Activated CD8-positive, alpha-beta memory T cell treated with anti-CD3 and anti-CD28 coated beads, Interleukin-2, amount 50 U/mL, for 4 hours (primary cell): ENCODE measurements at regions not wholly inside any gene's neighbourhood (a gene's known extent, or its start where the extent isn't known, plus 50 kb on each side); places are given as distances from the start of the nearest gene placed in this dataset.
"Not testable (repeated sequence)": the region's sequence is repeated elsewhere in the genome, so short reads cannot be mapped to it uniquely, and the experiment has no call there.

ENCODE experiments used
- DNase-seq: peaks from one replicate; pipeline ENCODE4 v3.0.0-alpha.2; 2020

- DNase-seq: no peak
Measured at GRCh38 chr3:8020047-8020841, 481.4 kb upstream of the LMCD1 start.

GRCh38 chr3:8027954-8028353, 473.7 kb upstream of the LMCD1 start:
- DNase-seq: no peak

GRCh38 chr3:8050283-8050682, 451.3 kb upstream of the LMCD1 start:
- no peak for DNase-seq

- no peak for DNase-seq
Measured at GRCh38 chr3:8052659-8053058, 449.0 kb upstream of the LMCD1 start.

GRCh38 chr3:8068135-8068534, 433.5 kb upstream of the LMCD1 start:
- not testable (repeated sequence) for DNase-seq

- DNase-seq: no peak
Measured at GRCh38 chr3:8069471-8069870, 432.2 kb upstream of the LMCD1 start.

GRCh38 chr3:8070011-8070410, 431.6 kb upstream of the LMCD1 start:
- DNase-seq: no peak

GRCh38 chr3:8074740-8075139, 426.9 kb upstream of the LMCD1 start:
- not testable (repeated sequence) for DNase-seq

GRCh38 chr3:8077126-8077525, 424.5 kb upstream of the LMCD1 start:
- DNase-seq: no peak

GRCh38 chr3:8080464-8080863, 421.2 kb upstream of the LMCD1 start:
- no peak for DNase-seq

GRCh38 chr3:8085498-8085897, 416.1 kb upstream of the LMCD1 start:
- DNase-seq: no peak

- DNase-seq: no peak
Measured at GRCh38 chr3:8087951-8088350, 413.7 kb upstream of the LMCD1 start.

- DNase-seq: no peak
Measured at GRCh38 chr3:8094415-8094814, 407.2 kb upstream of the LMCD1 start.

GRCh38 chr3:8095724-8096123, 405.9 kb upstream of the LMCD1 start:
- no peak for DNase-seq

GRCh38 chr3:8097690-8098089, 403.9 kb upstream of the LMCD1 start:
- no peak for DNase-seq

- no peak for DNase-seq
Measured at GRCh38 chr3:8103954-8104353, 397.7 kb upstream of the LMCD1 start.

- DNase-seq: no peak
Measured at GRCh38 chr3:8106921-8107320, 394.7 kb upstream of the LMCD1 start.

GRCh38 chr3:8110966-8111798, 390.4 kb upstream of the LMCD1 start:
- DNase-seq: peak; percentile 46

- DNase-seq: no peak
Measured at GRCh38 chr3:8112587-8112986, 389.0 kb upstream of the LMCD1 start.

- DNase-seq: no peak
Measured at GRCh38 chr3:8113626-8114025, 388.0 kb upstream of the LMCD1 start.

- no peak for DNase-seq
Measured at GRCh38 chr3:8128686-8129085, 372.9 kb upstream of the LMCD1 start.

GRCh38 chr3:8136553-8136952, 365.1 kb upstream of the LMCD1 start:
- DNase-seq: no peak

- DNase-seq: no peak
Measured at GRCh38 chr3:8143186-8143585, 358.4 kb upstream of the LMCD1 start.

- DNase-seq: no peak
Measured at GRCh38 chr3:8145661-8146060, 356.0 kb upstream of the LMCD1 start.
